Effector memory CD8-positive, alpha-beta T cell (primary cell): ENCODE measurements at regions not wholly inside any gene's neighbourhood (a gene's known extent, or its start where the extent isn't known, plus 50 kb on each side); places are given as distances from the start of the nearest gene placed in this dataset.

Experiments
- ATAC-seq: fragments of 150-1000 bp; cut with Tn5 transposase; replicated peaks from 2 replicates; pipeline ENCODE4 v1.10.0; 2021; ENCODE audit warnings: mild to moderate bottlenecking, moderate library complexity
- DNase-seq, 3 experiments: peaks; one replicate each; pipeline ENCODE4 v3.0.0; 2021
- H3K27ac Mint-ChIP-seq, 2 donors: one replicate each; pipeline ENCODE4 v1.8.0; 2022; ENCODE audit warnings: mild to moderate bottlenecking in 2 of 2, mixed read lengths in 2 of 2, moderate library complexity in 2 of 2
- H3K27me3 Mint-ChIP-seq, 2 donors: one replicate each; pipeline ENCODE4 v1.8.0; 2022; ENCODE audit warnings: mixed read lengths in 2 of 2
- H3K36me3 Mint-ChIP-seq: one replicate; pipeline ENCODE4 v1.8.0; 2022; ENCODE audit warnings: mild to moderate bottlenecking, moderate library complexity, mixed read lengths; ENCODE audit not compliant: insufficient read depth
- H3K4me1 Mint-ChIP-seq, 2 donors: one replicate each; pipeline ENCODE4 v1.8.0; 2022; ENCODE audit warnings: low read depth in 2 of 2, mixed read lengths in 2 of 2
- H3K4me3 Mint-ChIP-seq, 2 donors: one replicate each; pipeline ENCODE4 v1.8.0; 2022; ENCODE audit warnings: mild to moderate bottlenecking in 2 of 2, mixed read lengths in 2 of 2, moderate library complexity in 2 of 2
- H3K9me3 Mint-ChIP-seq, 2 donors: one replicate each; pipeline ENCODE4 v1.8.0; 2022; ENCODE audit warnings: mixed read lengths in 2 of 2

- Mint-ChIP-seq H3K27ac (no peak overlapping the region), H3K9me3 (peaks cover 0 to 5% of the 10 kb centered on the region in 2 donors), H3K27me3 (peaks cover 34 to 44% of the 10 kb centered on the region in 2 donors)
These were observed 159.9 kb downstream of the FNDC1 start for GRCh38 chr6:159329081-159329480.

GRCh38 chr6:159328052-159328451, 158.9 kb downstream of the FNDC1 start:
- no peaks in the 10 kb centered on the region for H3K4me1 Mint-ChIP-seq
- H3K9me3 Mint-ChIP-seq = no peaks in the 10 kb centered on the region
- H3K36me3 Mint-ChIP-seq = peaks cover 2% of the 10 kb centered on the region
- H3K27me3 Mint-ChIP-seq = peaks cover 29 to 44% of the 10 kb centered on the region in 2 donors
- H3K27ac Mint-ChIP-seq = no peak overlapping the region
- ATAC-seq = no peak
- DNase-seq = no peak
- no peak overlapping the region for H3K4me3 Mint-ChIP-seq

More at GRCh38 chr6:159329081-159329480, 159.9 kb downstream of the FNDC1 start:
- ATAC-seq = no peak
- Mint-ChIP-seq H3K4me1 (no peaks in the 10 kb centered on the region), H3K36me3 (peaks cover 2% of the 10 kb centered on the region), H3K4me3 (no peak overlapping the region)
- no peak for DNase-seq

- Mint-ChIP-seq H3K4me3 (no peak overlapping the region), H3K9me3 (no peaks in the 10 kb centered on the region), H3K4me1 (no peaks in the 10 kb centered on the region), H3K27ac (no peak overlapping the region), H3K27me3 (peaks cover 32 to 36% of the 10 kb centered on the region in 2 donors), H3K36me3 (peaks cover 2% of the 10 kb centered on the region)
- no peak for ATAC-seq
- DNase-seq = no peak
These were observed 156.3 kb downstream of the FNDC1 start for GRCh38 chr6:159325476-159325875.

- Mint-ChIP-seq H3K36me3 (peaks cover 2% of the 10 kb centered on the region), H3K27ac (no peak overlapping the region), H3K9me3 (no peaks in the 10 kb centered on the region), H3K4me3 (no peak overlapping the region), H3K27me3 (peaks cover 37 to 44% of the 10 kb centered on the region in 2 donors), H3K4me1 (no peaks in the 10 kb centered on the region)
- DNase-seq (no peak), ATAC-seq (no peak)
These were observed 155.4 kb downstream of the FNDC1 start for GRCh38 chr6:159324596-159324995.
